GM23248 (cell line): ENCODE measurements at regions not wholly inside any gene's neighbourhood (a gene's known extent, or its start where the extent isn't known, plus 50 kb on each side); places are given as distances from the start of the nearest gene placed in this dataset.

Source experiments
- EZH2 ChIP-seq: fragments of 200-600 bp; sonication (generic); IDR thresholded peaks from 2 replicates; pipeline ENCODE4 v1.6.1; 2018; ENCODE audit warnings: antibody characterized with exemption, mild to moderate bottlenecking; ENCODE audit not compliant: insufficient read depth, poor library complexity, severe bottlenecking
- EZH2phosphoT487 ChIP-seq: fragments of 200-600 bp; sonication (generic); IDR thresholded peaks from 2 replicates; pipeline ENCODE4 v1.6.1; 2018; ENCODE audit warnings: antibody characterized with exemption, moderate library complexity, mild to moderate bottlenecking, low read depth; ENCODE audit not compliant: insufficient read depth

- TF ChIP-seq EZH2: no peak
- TF ChIP-seq EZH2phosphoT487: no peak
Observed at GRCh38 chr12:71220260-71220659, 62.5 kb upstream of the TSPAN8 start.
